ENCODE measurements at regions not wholly inside any gene's neighbourhood (a gene's known extent, or its start where the extent isn't known, plus 50 kb on each side); places are given as distances from the start of the nearest gene placed in this dataset.

GRCh38 chr6:94349227-94349626 lies 929.9 kb upstream of the EPHA7 start:
- TF ChIP-seq EZH2 (optimal IDR thresholded peaks at IDR 0.05; ENCODE audit: low read depth, low read length) (no peak), EZH2phosphoT487 (IDR thresholded peaks at IDR 0.05; ENCODE audit: low read length) (no peak), CTCF (IDR thresholded peaks at IDR 0.05; ENCODE audit: low read length) (no peak)
- Histone ChIP-seq H3K27me3 (replicated peaks; ENCODE audit: insufficient read depth, low read length) (no peaks in the 10 kb centered on the region), H3F3A (ENCODE audit: insufficient read depth, low read length) (no peaks in the 10 kb centered on the region), H3K27ac (ENCODE audit: low read length) (no peak overlapping the region), H3K4me2 (ENCODE audit: low read depth, low read length) (no peak overlapping the region), H3K4me3 (ENCODE audit: low read length) (no peak overlapping the region), H3K36me3 (replicated peaks; ENCODE audit: insufficient read depth, low read length) (no peaks in the 10 kb centered on the region), H3K79me2 (ENCODE audit: low read length) (no peaks in the 10 kb centered on the region), H4K20me1 (ENCODE audit: insufficient read depth, low read length) (no peaks in the 10 kb centered on the region), H3K9me2 (replicated peaks; ENCODE audit: insufficient read depth, low read length) (no peaks in the 10 kb centered on the region), H2AFZ (ENCODE audit: low read length) (no peak overlapping the region), H3K9ac (ENCODE audit: low read length) (no peak overlapping the region), H3K9me3 (replicated peaks; ENCODE audit: insufficient read depth, low read length) (no peaks in the 10 kb centered on the region), H3K4me1 (ENCODE audit: low read length) (no peaks in the 10 kb centered on the region)
- DNase-seq: no peak

GRCh38 chr6:94344866-94345265 lies 925.5 kb upstream of the EPHA7 start:
- no peak for DNase-seq
- H3F3A ChIP-seq (ENCODE audit: insufficient read depth, low read length): no peaks in the 10 kb centered on the region
- H3K27me3 ChIP-seq (replicated peaks; ENCODE audit: insufficient read depth, low read length): no peaks in the 10 kb centered on the region
- no peaks in the 10 kb centered on the region for H4K20me1 ChIP-seq (ENCODE audit: insufficient read depth, low read length)
- H3K4me2 ChIP-seq (ENCODE audit: low read depth, low read length): no peak overlapping the region
- no peaks in the 10 kb centered on the region for H3K4me1 ChIP-seq (ENCODE audit: low read length)
- H3K79me2 ChIP-seq (ENCODE audit: low read length): no peaks in the 10 kb centered on the region
- no peaks in the 10 kb centered on the region for H3K36me3 ChIP-seq (replicated peaks; ENCODE audit: insufficient read depth, low read length)
- H2AFZ ChIP-seq (ENCODE audit: low read length): no peak overlapping the region
- H3K9me2 ChIP-seq (replicated peaks; ENCODE audit: insufficient read depth, low read length): no peaks in the 10 kb centered on the region
- H3K4me3 ChIP-seq (ENCODE audit: low read length): no peak overlapping the region
- no peak for TF ChIP-seq CTCF (IDR thresholded peaks at IDR 0.05; ENCODE audit: low read length)
- TF ChIP-seq EZH2phosphoT487 (IDR thresholded peaks at IDR 0.05; ENCODE audit: low read length): no peak
- TF ChIP-seq EZH2 (optimal IDR thresholded peaks at IDR 0.05; ENCODE audit: low read depth, low read length): no peak
- no peaks in the 10 kb centered on the region for H3K9me3 ChIP-seq (replicated peaks; ENCODE audit: insufficient read depth, low read length)
- H3K9ac ChIP-seq (ENCODE audit: low read length): no peak overlapping the region
- no peak overlapping the region for H3K27ac ChIP-seq (ENCODE audit: low read length)

- no peak overlapping the region for H3K9ac ChIP-seq (ENCODE audit: low read length)
- no peaks in the 10 kb centered on the region for H3K4me1 ChIP-seq (ENCODE audit: low read length)
- DNase-seq: no peak
- no peak for TF ChIP-seq CTCF (IDR thresholded peaks at IDR 0.05; ENCODE audit: low read length)
- no peak overlapping the region for H3K4me2 ChIP-seq (ENCODE audit: low read depth, low read length)
- no peak overlapping the region for H2AFZ ChIP-seq (ENCODE audit: low read length)
- no peaks in the 10 kb centered on the region for H3K9me3 ChIP-seq (replicated peaks; ENCODE audit: insufficient read depth, low read length)
- H3K79me2 ChIP-seq (ENCODE audit: low read length): no peaks in the 10 kb centered on the region
- no peaks in the 10 kb centered on the region for H3K9me2 ChIP-seq (replicated peaks; ENCODE audit: insufficient read depth, low read length)
- no peaks in the 10 kb centered on the region for H3F3A ChIP-seq (ENCODE audit: insufficient read depth, low read length)
- no peaks in the 10 kb centered on the region for H4K20me1 ChIP-seq (ENCODE audit: insufficient read depth, low read length)
- H3K36me3 ChIP-seq (replicated peaks; ENCODE audit: insufficient read depth, low read length): no peaks in the 10 kb centered on the region
- H3K4me3 ChIP-seq (ENCODE audit: low read length): no peak overlapping the region
- H3K27me3 ChIP-seq (replicated peaks; ENCODE audit: insufficient read depth, low read length): no peaks in the 10 kb centered on the region
- no peak overlapping the region for H3K27ac ChIP-seq (ENCODE audit: low read length)
Observed at GRCh38 chr6:94341173-94341572, 921.8 kb upstream of the EPHA7 start.

GRCh38 chr6:94323853-94324252 lies 904.5 kb upstream of the EPHA7 start:
- Histone ChIP-seq H3K4me3 (ENCODE audit: low read length) (no peak overlapping the region), H3F3A (ENCODE audit: insufficient read depth, low read length) (no peaks in the 10 kb centered on the region), H3K9ac (ENCODE audit: low read length) (no peak overlapping the region), H3K9me2 (replicated peaks; ENCODE audit: insufficient read depth, low read length) (no peaks in the 10 kb centered on the region), H3K36me3 (replicated peaks; ENCODE audit: insufficient read depth, low read length) (no peaks in the 10 kb centered on the region), H3K4me1 (ENCODE audit: low read length) (no peaks in the 10 kb centered on the region), H3K9me3 (replicated peaks; ENCODE audit: insufficient read depth, low read length) (no peaks in the 10 kb centered on the region), H3K27ac (ENCODE audit: low read length) (no peak overlapping the region), H3K79me2 (ENCODE audit: low read length) (no peaks in the 10 kb centered on the region), H2AFZ (ENCODE audit: low read length) (no peak overlapping the region), H3K4me2 (ENCODE audit: low read depth, low read length) (no peak overlapping the region), H3K27me3 (replicated peaks; ENCODE audit: insufficient read depth, low read length) (no peaks in the 10 kb centered on the region), H4K20me1 (ENCODE audit: insufficient read depth, low read length) (no peaks in the 10 kb centered on the region)
- 0 out of 2 replicates have a peak, but pooled peaks have one; percentile 7 for TF ChIP-seq CTCF (IDR thresholded peaks at IDR 0.05; ENCODE audit: low read length)
- no peak for TF ChIP-seq EZH2 (optimal IDR thresholded peaks at IDR 0.05; ENCODE audit: low read depth, low read length)
- TF ChIP-seq EZH2phosphoT487 (IDR thresholded peaks at IDR 0.05; ENCODE audit: low read length): no peak
- DNase-seq: no peak

Measured in MM.1S (cell line).